ENCODE measurements at regions not wholly inside any gene's neighbourhood (a gene's known extent, or its start where the extent isn't known, plus 50 kb on each side); places are given as distances from the start of the nearest gene placed in this dataset.

DNA sequence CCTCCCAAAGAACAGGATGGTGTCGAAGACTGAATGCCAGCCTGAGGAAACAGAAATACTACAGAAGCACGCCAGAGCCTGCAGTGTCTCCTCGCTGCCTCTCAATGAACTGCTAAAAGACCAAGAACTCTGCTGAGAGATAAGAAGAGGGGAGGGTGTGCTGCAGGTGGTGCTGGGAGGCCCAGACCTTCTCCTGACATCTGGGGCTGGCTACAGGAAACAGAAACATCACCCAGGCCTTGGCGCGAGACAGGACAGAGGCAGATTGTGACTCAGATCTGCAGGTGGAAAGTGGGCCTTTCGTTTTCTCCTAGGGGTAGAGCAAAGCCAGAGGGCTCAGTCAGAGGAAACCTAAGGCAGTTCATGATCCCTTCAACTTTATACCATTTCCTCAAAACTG is 250.3 kb upstream of the TCF4 start:
- TF ChIP-seq, protein P1, sequence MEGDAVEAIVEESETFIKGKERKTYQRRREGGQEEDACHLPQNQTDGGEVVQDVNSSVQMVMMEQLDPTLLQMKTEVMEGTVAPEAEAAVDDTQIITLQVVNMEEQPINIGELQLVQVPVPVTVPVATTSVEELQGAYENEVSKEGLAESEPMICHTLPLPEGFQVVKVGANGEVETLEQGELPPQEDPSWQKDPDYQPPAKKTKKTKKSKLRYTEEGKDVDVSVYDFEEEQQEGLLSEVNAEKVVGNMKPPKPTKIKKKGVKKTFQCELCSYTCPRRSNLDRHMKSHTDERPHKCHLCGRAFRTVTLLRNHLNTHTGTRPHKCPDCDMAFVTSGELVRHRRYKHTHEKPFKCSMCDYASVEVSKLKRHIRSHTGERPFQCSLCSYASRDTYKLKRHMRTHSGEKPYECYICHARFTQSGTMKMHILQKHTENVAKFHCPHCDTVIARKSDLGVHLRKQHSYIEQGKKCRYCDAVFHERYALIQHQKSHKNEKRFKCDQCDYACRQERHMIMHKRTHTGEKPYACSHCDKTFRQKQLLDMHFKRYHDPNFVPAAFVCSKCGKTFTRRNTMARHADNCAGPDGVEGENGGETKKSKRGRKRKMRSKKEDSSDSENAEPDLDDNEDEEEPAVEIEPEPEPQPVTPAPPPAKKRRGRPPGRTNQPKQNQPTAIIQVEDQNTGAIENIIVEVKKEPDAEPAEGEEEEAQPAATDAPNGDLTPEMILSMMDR (IDR thresholded peaks at IDR 0.05), result no peak
- TF ChIP-seq POLR2AphosphoS5 (IDR thresholded peaks at IDR 0.05; ENCODE audit: low read depth, low read length) (no peak), TCF7L2 (IDR thresholded peaks at IDR 0.05; ENCODE audit: low read depth, low read length) (no peak)

All from Panc1 (cell line).